ENCODE measurements at regions not wholly inside any gene's neighbourhood (a gene's known extent, or its start where the extent isn't known, plus 50 kb on each side); places are given as distances from the start of the nearest gene placed in this dataset.

- no peak for TF ChIP-seq REST (IDR thresholded peaks at IDR 0.05; ENCODE audit: insufficient read depth in 1 of 2, low read depth in 2 of 2, low read length in 2 of 2)
- no peak for TF ChIP-seq FOXP2 (optimal IDR thresholded peaks at IDR 0.05; ENCODE audit: borderline replicate concordance, extremely low read depth, extremely low read length, insufficient read depth)
- no peak for TF ChIP-seq POLR2AphosphoS5 (IDR thresholded peaks at IDR 0.05; ENCODE audit: low read depth, low read length)
- TF ChIP-seq SIN3A (IDR thresholded peaks at IDR 0.05; ENCODE audit: borderline replicate concordance, insufficient read depth, low read length), result no peak
- no peak for TF ChIP-seq TAF1 (IDR thresholded peaks at IDR 0.05; ENCODE audit: borderline replicate concordance, insufficient read depth, low read length)
These were observed 118.8 kb downstream of the MEX3B start for GRCh38 chr15:81926981-81927380.

- no peak for TF ChIP-seq TAF1 (IDR thresholded peaks at IDR 0.05; ENCODE audit: borderline replicate concordance, insufficient read depth, low read length)
- no peak for TF ChIP-seq REST (IDR thresholded peaks at IDR 0.05; ENCODE audit: insufficient read depth in 1 of 2, low read depth in 2 of 2, low read length in 2 of 2)
- no peak for TF ChIP-seq FOXP2 (optimal IDR thresholded peaks at IDR 0.05; ENCODE audit: borderline replicate concordance, extremely low read depth, extremely low read length, insufficient read depth)
- no peak for TF ChIP-seq POLR2AphosphoS5 (IDR thresholded peaks at IDR 0.05; ENCODE audit: low read depth, low read length)
- no peak for TF ChIP-seq SIN3A (IDR thresholded peaks at IDR 0.05; ENCODE audit: borderline replicate concordance, insufficient read depth, low read length)
These were observed 121.1 kb downstream of the MEX3B start for GRCh38 chr15:81924729-81925128.

GRCh38 chr15:81923561-81924350, 122.1 kb downstream of the MEX3B start:
- TF ChIP-seq FOXP2 (optimal IDR thresholded peaks at IDR 0.05; ENCODE audit: borderline replicate concordance, extremely low read depth, extremely low read length, insufficient read depth), result no peak
- no peak for TF ChIP-seq TAF1 (IDR thresholded peaks at IDR 0.05; ENCODE audit: borderline replicate concordance, insufficient read depth, low read length)
- TF ChIP-seq SIN3A (IDR thresholded peaks at IDR 0.05; ENCODE audit: borderline replicate concordance, insufficient read depth, low read length), result no peak
- TF ChIP-seq REST (IDR thresholded peaks at IDR 0.05; ENCODE audit: insufficient read depth in 1 of 2, low read depth in 2 of 2, low read length in 2 of 2), result no peak
- TF ChIP-seq POLR2AphosphoS5 (IDR thresholded peaks at IDR 0.05; ENCODE audit: low read depth, low read length), result no peak

GRCh38 chr15:81922143-81922542, 123.7 kb downstream of the MEX3B start:
- TF ChIP-seq TAF1 (IDR thresholded peaks at IDR 0.05; ENCODE audit: borderline replicate concordance, insufficient read depth, low read length) (no peak), REST (IDR thresholded peaks at IDR 0.05; ENCODE audit: insufficient read depth in 1 of 2, low read depth in 2 of 2, low read length in 2 of 2) (no peak), FOXP2 (optimal IDR thresholded peaks at IDR 0.05; ENCODE audit: borderline replicate concordance, extremely low read depth, extremely low read length, insufficient read depth) (no peak), SIN3A (IDR thresholded peaks at IDR 0.05; ENCODE audit: borderline replicate concordance, insufficient read depth, low read length) (no peak), POLR2AphosphoS5 (IDR thresholded peaks at IDR 0.05; ENCODE audit: low read depth, low read length) (no peak)

All from PFSK-1 (cell line).